ENCODE measurements at regions not wholly inside any gene's neighbourhood (a gene's known extent, or its start where the extent isn't known, plus 50 kb on each side); places are given as distances from the start of the nearest gene placed in this dataset.

- CTCF ChIA-PET, result interaction anchor here (1.6 kb wide), 1 partner anchor 57 kb away, joined by 4 read pairs; no protein-coding TSS in a partner anchor
These were observed 981.0 kb upstream of the HS3ST1 start for GRCh38 chr4:12409507-12410190.

GRCh38 chr4:12408364-12408763, 979.7 kb upstream of the HS3ST1 start:
- no peaks in the 10 kb centered on the region for H3K4me1 ChIP-seq (ENCODE audit: control insufficient read depth in 1 of 2, insufficient read depth in 2 of 2, low read depth in 1 of 2, low read length in 1 of 2)
- ChIA-PET CTCF (interaction anchor here (1.3 kb wide), 1 partner anchor 225 kb away, joined by 3 read pairs; no protein-coding TSS in a partner anchor), POLR2A (no interaction called here)
- no peaks in the 10 kb centered on the region for H3K27me3 ChIP-seq (ENCODE audit: insufficient read depth)
- no peaks in the 10 kb centered on the region for H4K20me1 ChIP-seq (ENCODE audit: insufficient read depth)
- DNase-seq, result no peak
- H3K27ac ChIP-seq (ENCODE audit: low read depth in 2 of 2, low read length in 1 of 2), result no peak overlapping the region
- H2AFZ ChIP-seq (ENCODE audit: low read depth), result no peak overlapping the region
- H3K9ac ChIP-seq, result no peak overlapping the region
- no peaks in the 10 kb centered on the region for H3K9me2 ChIP-seq
- no peaks in the 10 kb centered on the region for H3K36me3 ChIP-seq (replicated peaks in 1 of 2; ENCODE audit: control insufficient read depth in 1 of 2, insufficient read depth in 2 of 2, low read length in 1 of 2)
- no peak overlapping the region for H3K4me2 ChIP-seq
- no peaks in the 10 kb centered on the region for H3K9me3 ChIP-seq
- 21% methylated on average over 1 of the region's 1 CpG for WGBS (ENCODE audit: low lambda C conversion rate)
- H3K4me3 ChIP-seq (ENCODE audit: low read depth in 2 of 2, low read length in 1 of 2), result no peak overlapping the region
- no peaks in the 10 kb centered on the region for H3F3A ChIP-seq (replicated peaks; ENCODE audit: insufficient read depth)
- no peaks in the 10 kb centered on the region for H3K79me2 ChIP-seq (ENCODE audit: insufficient read depth)
- no peak for TF ChIP-seq RFX5 (IDR thresholded peaks at IDR 0.05; ENCODE audit: low read length)
- no peak for TF ChIP-seq CTCF (IDR thresholded peaks at IDR 0.05)
- TF ChIP-seq TEAD4 (IDR thresholded peaks at IDR 0.05; ENCODE audit: borderline replicate concordance, insufficient read depth), result no peak
- no peak for TF ChIP-seq GABPA (IDR thresholded peaks at IDR 0.05; ENCODE audit: low read depth)
- TF ChIP-seq MXI1 (IDR thresholded peaks at IDR 0.05; ENCODE audit: low read depth, low read length), result no peak
- TF ChIP-seq USF2 (IDR thresholded peaks at IDR 0.05; ENCODE audit: borderline replicate concordance, low read depth, low read length), result no peak
- no peak for TF ChIP-seq MEF2A (IDR thresholded peaks at IDR 0.05; ENCODE audit: borderline replicate concordance, low read depth)
- no peak for TF ChIP-seq RAD21 (IDR thresholded peaks at IDR 0.05; ENCODE audit: low read length)
- no peak for TF ChIP-seq RCOR1 (IDR thresholded peaks at IDR 0.05; ENCODE audit: low read length)
- TF ChIP-seq FOXM1 (IDR thresholded peaks at IDR 0.05; ENCODE audit: low read depth), result no peak
- no peak for TF ChIP-seq JUND (IDR thresholded peaks at IDR 0.05)
- TF ChIP-seq NFIC (IDR thresholded peaks at IDR 0.05; ENCODE audit: borderline replicate concordance), result no peak
- TF ChIP-seq TAF1 (IDR thresholded peaks at IDR 0.05; ENCODE audit: borderline replicate concordance, low read depth, low read length), result no peak
- no peak for TF ChIP-seq POLR2AphosphoS5 (IDR thresholded peaks at IDR 0.05; ENCODE audit: low read depth, low read length)
- no peak for TF ChIP-seq SIN3A (IDR thresholded peaks at IDR 0.05; ENCODE audit: borderline replicate concordance, low read depth, low read length)
- TF ChIP-seq ELF1 (IDR thresholded peaks at IDR 0.05), result no peak
- no peak for TF ChIP-seq YY1 (IDR thresholded peaks at IDR 0.05; ENCODE audit: low read depth)

More at GRCh38 chr4:12409507-12410190, 981.0 kb upstream of the HS3ST1 start:
- Histone ChIP-seq H3K9ac (no peak overlapping the region), H3K27me3 (ENCODE audit: insufficient read depth) (no peaks in the 10 kb centered on the region), H3K79me2 (ENCODE audit: insufficient read depth) (no peaks in the 10 kb centered on the region), H3K4me2 (no peak overlapping the region), H3K9me3 (peaks cover under 1% of the 10 kb centered on the region; the same call in 1 of the 2 replicates), H3K9me2 (no peaks in the 10 kb centered on the region), H3K4me3 (ENCODE audit: low read depth in 2 of 2, low read length in 1 of 2) (no peak overlapping the region), H3F3A (replicated peaks; ENCODE audit: insufficient read depth) (no peaks in the 10 kb centered on the region), H4K20me1 (ENCODE audit: insufficient read depth) (no peaks in the 10 kb centered on the region), H3K4me1 (ENCODE audit: control insufficient read depth in 1 of 2, insufficient read depth in 2 of 2, low read depth in 1 of 2, low read length in 1 of 2) (no peaks in the 10 kb centered on the region), H3K27ac (ENCODE audit: low read depth in 2 of 2, low read length in 1 of 2) (no peak overlapping the region), H3K36me3 (replicated peaks in 1 of 2; ENCODE audit: control insufficient read depth in 1 of 2, insufficient read depth in 2 of 2, low read length in 1 of 2) (no peaks in the 10 kb centered on the region), H2AFZ (ENCODE audit: low read depth) (no peak overlapping the region)
- POLR2A ChIA-PET, result no interaction called here
- 34% methylated on average over 4 of the region's 4 CpGs for WGBS (ENCODE audit: low lambda C conversion rate)
- no peak for DNase-seq
- TF ChIP-seq REST (IDR thresholded peaks at IDR 0.05; ENCODE audit: low read depth, low read length), result no peak
